GM23338 (cell line): ENCODE measurements at regions not wholly inside any gene's neighbourhood (a gene's known extent, or its start where the extent isn't known, plus 50 kb on each side); places are given as distances from the start of the nearest gene placed in this dataset.

Source experiments
- CTCF ChIP-seq, 2 experiments: fragments of 200-600 bp in 1 of 2; sonication (generic) in 1 of 2; conservative IDR thresholded peaks; 2 replicates each; pipeline versions ENCODE4 v1.5.1 to v1.6.1; 2016 to 2017; ENCODE audit warnings: antibody characterized with exemption in 2 of 2, low read depth in 2 of 2, mild to moderate bottlenecking in 2 of 2, moderate library complexity in 1 of 2
- EZH2phosphoT487 ChIP-seq: fragments of 200-600 bp; sonication (generic); IDR thresholded peaks from one replicate; pipeline ENCODE4 v1.8.1; 2018; ENCODE audit warnings: antibody characterized with exemption; ENCODE audit not compliant: unreplicated experiment
- NANOG ChIP-seq: IDR thresholded peaks from 2 replicates; pipeline ENCODE4 v1.6.1; 2016; ENCODE audit warnings: antibody characterized with exemption, borderline replicate concordance
- POLR2AphosphoS5 ChIP-seq: IDR thresholded peaks from 2 replicates; pipeline ENCODE4 v1.6.1; 2016; ENCODE audit warnings: antibody characterized with exemption, low read depth
- STAT1 ChIP-seq: IDR thresholded peaks from one replicate; pipeline ENCODE4 v1.6.1; 2016; ENCODE audit warnings: antibody characterized with exemption; ENCODE audit not compliant: unreplicated experiment
- TF ChIP-seq, protein P1 (sequence below): fragments of 250-450 bp; sonication (Bioruptor Pico); IDR thresholded peaks from 2 replicates; pipeline ENCODE4 v1.5.0; 2020; ENCODE audit warnings: mild to moderate bottlenecking, moderate library complexity
- TF ChIP-seq, protein P2 (sequence below): IDR thresholded peaks from 2 replicates; pipeline ENCODE4 v1.6.1; 2016; ENCODE audit warnings: antibody characterized with exemption

GRCh38 chr2:111221701-111222100 is 101.0 kb downstream of the BCL2L11 start (continued):
- TF ChIP-seq, protein P1, sequence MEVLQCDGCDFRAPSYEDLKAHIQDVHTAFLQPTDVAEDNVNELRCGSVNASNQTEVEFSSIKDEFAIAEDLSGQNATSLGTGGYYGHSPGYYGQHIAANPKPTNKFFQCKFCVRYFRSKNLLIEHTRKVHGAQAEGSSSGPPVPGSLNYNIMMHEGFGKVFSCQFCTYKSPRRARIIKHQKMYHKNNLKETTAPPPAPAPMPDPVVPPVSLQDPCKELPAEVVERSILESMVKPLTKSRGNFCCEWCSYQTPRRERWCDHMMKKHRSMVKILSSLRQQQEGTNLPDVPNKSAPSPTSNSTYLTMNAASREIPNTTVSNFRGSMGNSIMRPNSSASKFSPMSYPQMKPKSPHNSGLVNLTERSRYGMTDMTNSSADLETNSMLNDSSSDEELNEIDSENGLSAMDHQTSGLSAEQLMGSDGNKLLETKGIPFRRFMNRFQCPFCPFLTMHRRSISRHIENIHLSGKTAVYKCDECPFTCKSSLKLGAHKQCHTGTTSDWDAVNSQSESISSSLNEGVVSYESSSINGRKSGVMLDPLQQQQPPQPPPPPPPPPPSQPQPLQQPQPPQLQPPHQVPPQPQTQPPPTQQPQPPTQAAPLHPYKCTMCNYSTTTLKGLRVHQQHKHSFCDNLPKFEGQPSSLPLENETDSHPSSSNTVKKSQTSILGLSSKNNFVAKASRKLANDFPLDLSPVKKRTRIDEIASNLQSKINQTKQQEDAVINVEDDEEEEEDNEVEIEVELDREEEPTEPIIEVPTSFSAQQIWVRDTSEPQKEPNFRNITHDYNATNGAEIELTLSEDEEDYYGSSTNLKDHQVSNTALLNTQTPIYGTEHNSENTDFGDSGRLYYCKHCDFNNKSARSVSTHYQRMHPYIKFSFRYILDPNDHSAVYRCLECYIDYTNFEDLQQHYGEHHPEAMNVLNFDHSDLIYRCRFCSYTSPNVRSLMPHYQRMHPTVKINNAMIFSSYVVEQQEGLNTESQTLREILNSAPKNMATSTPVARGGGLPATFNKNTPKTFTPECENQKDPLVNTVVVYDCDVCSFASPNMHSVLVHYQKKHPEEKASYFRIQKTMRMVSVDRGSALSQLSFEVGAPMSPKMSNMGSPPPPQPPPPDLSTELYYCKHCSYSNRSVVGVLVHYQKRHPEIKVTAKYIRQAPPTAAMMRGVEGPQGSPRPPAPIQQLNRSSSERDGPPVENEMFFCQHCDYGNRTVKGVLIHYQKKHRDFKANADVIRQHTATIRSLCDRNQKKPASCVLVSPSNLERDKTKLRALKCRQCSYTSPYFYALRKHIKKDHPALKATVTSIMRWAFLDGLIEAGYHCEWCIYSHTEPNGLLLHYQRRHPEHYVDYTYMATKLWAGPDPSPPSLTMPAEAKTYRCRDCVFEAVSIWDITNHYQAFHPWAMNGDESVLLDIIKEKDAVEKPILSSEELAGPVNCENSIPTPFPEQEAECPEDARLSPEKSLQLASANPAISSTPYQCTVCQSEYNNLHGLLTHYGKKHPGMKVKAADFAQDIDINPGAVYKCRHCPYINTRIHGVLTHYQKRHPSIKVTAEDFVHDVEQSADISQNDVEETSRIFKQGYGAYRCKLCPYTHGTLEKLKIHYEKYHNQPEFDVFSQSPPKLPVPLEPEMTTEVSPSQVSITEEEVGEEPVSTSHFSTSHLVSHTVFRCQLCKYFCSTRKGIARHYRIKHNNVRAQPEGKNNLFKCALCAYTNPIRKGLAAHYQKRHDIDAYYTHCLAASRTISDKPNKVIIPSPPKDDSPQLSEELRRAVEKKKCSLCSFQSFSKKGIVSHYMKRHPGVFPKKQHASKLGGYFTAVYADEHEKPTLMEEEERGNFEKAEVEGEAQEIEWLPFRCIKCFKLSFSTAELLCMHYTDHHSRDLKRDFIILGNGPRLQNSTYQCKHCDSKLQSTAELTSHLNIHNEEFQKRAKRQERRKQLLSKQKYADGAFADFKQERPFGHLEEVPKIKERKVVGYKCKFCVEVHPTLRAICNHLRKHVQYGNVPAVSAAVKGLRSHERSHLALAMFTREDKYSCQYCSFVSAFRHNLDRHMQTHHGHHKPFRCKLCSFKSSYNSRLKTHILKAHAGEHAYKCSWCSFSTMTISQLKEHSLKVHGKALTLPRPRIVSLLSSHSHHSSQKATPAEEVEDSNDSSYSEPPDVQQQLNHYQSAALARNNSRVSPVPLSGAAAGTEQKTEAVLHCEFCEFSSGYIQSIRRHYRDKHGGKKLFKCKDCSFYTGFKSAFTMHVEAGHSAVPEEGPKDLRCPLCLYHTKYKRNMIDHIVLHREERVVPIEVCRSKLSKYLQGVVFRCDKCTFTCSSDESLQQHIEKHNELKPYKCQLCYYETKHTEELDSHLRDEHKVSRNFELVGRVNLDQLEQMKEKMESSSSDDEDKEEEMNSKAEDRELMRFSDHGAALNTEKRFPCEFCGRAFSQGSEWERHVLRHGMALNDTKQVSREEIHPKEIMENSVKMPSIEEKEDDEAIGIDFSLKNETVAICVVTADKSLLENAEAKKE, result no peak
- no peak for TF ChIP-seq STAT1
- TF ChIP-seq NANOG, result no peak
- TF ChIP-seq CTCF (conservative IDR thresholded peaks at IDR 0.05; ENCODE audit: low read depth in 2 of 2), result no peak
- TF ChIP-seq, protein P2, sequence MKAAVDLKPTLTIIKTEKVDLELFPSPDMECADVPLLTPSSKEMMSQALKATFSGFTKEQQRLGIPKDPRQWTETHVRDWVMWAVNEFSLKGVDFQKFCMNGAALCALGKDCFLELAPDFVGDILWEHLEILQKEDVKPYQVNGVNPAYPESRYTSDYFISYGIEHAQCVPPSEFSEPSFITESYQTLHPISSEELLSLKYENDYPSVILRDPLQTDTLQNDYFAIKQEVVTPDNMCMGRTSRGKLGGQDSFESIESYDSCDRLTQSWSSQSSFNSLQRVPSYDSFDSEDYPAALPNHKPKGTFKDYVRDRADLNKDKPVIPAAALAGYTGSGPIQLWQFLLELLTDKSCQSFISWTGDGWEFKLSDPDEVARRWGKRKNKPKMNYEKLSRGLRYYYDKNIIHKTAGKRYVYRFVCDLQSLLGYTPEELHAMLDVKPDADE, result no peak
- no peak for TF ChIP-seq POLR2AphosphoS5
- no peak for TF ChIP-seq EZH2phosphoT487
